Thoracic aorta (tissue), 2 donors: ENCODE measurements at regions not wholly inside any gene's neighbourhood (a gene's known extent, or its start where the extent isn't known, plus 50 kb on each side); places are given as distances from the start of the nearest gene placed in this dataset.

ENCODE experiments used
- ATAC-seq: fragments of 150-250 bp; one replicate; pipeline ENCODE4 v1.8.0; 2017; ENCODE audit warnings: low read depth; ENCODE audit not compliant: insufficient number of reproducible peaks, low FRiP score
- DNase-seq: peaks from one replicate; pipeline ENCODE4 v3.0.0-alpha.2; 2020; ENCODE audit warnings: low spot score
- H3K27ac ChIP-seq, 2 donors: fragments of 200-600 bp; sonication (generic); 1 replicate in 1 of 2; 2 replicates in 1 of 2; pipeline ENCODE4 v1.5.1; 2016; ENCODE audit warnings: mild to moderate bottlenecking in 2 of 2, moderate library complexity in 2 of 2
- H3K27me3 ChIP-seq: fragments of 200-600 bp; sonication (generic); replicated peaks from 2 replicates; pipeline ENCODE4 v1.6.0; 2016; ENCODE audit warnings: mild to moderate bottlenecking; ENCODE audit not compliant: insufficient read depth
- H3K36me3 ChIP-seq: fragments of 200-600 bp; sonication (generic); one replicate; pipeline ENCODE4 v1.5.1; 2016
- H3K4me1 ChIP-seq, 2 donors: fragments of 200-600 bp; sonication (generic); 1 replicate in 1 of 2; 2 replicates in 1 of 2; pipeline versions ENCODE4 v1.5.1 to v1.6.0; 2016; ENCODE audit warnings: low read depth in 2 of 2, mild to moderate bottlenecking in 1 of 2; ENCODE audit not compliant: control insufficient read depth in 1 of 2
- H3K4me3 ChIP-seq: fragments of 200-600 bp; sonication (generic); 2 replicates; pipeline ENCODE4 v1.5.1; 2016; ENCODE audit warnings: mild to moderate bottlenecking
- H3K9me3 ChIP-seq: fragments of 200-600 bp; sonication (generic); 2 replicates; pipeline ENCODE4 v1.5.1; 2016
- TF ChIP-seq, protein P1 (sequence below): fragments of 200-600 bp; sonication (generic); IDR thresholded peaks from one replicate; pipeline ENCODE4 v1.5.1; 2019; ENCODE audit warnings: antibody characterized with exemption

DNA sequence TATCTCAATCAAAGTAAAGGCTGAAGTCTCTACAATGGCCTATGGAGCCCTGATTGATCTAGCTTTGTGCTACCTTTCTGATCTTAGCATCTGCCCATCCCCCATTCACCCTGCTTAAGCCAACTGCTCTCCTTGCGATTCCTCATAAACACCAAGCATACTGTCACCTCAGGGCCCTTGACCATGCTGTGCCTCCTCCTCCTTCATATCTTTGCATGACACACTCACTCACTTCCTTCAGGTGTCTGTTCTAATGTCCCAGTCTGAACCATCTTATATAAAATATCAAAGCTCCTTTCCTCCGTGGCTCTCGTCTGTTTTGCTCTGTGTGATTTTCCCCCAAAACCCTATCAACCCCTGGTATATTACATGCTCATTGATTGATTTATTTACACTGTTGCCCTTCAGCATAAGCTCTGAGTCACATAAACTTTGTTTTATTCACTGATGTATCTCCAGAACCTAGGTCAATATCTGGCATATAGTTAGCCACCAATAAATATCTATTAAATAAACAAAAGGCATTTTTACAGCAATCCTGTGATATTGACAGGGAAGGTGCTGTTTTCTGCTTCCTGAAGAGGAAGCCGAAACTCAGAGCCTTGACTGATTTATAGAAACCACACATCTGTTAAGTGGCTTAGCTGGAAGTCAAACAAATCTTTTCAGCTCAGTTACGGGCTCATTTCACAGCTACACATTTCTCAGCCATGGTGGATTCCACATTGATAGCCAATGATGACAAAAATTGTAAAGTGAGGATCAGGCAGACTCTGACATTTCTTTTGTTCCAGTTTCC is 103.6 kb downstream of the BOD1 start:
- H3K36me3 ChIP-seq: no peaks in the 10 kb centered on the region
- no peaks in the 10 kb centered on the region for H3K4me1 ChIP-seq
- H3K4me3 ChIP-seq: no peak overlapping the region
- no peak for ATAC-seq
- H3K27ac ChIP-seq: no peak overlapping the region
- TF ChIP-seq, protein P1, sequence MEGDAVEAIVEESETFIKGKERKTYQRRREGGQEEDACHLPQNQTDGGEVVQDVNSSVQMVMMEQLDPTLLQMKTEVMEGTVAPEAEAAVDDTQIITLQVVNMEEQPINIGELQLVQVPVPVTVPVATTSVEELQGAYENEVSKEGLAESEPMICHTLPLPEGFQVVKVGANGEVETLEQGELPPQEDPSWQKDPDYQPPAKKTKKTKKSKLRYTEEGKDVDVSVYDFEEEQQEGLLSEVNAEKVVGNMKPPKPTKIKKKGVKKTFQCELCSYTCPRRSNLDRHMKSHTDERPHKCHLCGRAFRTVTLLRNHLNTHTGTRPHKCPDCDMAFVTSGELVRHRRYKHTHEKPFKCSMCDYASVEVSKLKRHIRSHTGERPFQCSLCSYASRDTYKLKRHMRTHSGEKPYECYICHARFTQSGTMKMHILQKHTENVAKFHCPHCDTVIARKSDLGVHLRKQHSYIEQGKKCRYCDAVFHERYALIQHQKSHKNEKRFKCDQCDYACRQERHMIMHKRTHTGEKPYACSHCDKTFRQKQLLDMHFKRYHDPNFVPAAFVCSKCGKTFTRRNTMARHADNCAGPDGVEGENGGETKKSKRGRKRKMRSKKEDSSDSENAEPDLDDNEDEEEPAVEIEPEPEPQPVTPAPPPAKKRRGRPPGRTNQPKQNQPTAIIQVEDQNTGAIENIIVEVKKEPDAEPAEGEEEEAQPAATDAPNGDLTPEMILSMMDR: no peak
- no peak for DNase-seq
- H3K9me3 ChIP-seq: no peaks in the 10 kb centered on the region
- no peaks in the 10 kb centered on the region for H3K27me3 ChIP-seq

DNA sequence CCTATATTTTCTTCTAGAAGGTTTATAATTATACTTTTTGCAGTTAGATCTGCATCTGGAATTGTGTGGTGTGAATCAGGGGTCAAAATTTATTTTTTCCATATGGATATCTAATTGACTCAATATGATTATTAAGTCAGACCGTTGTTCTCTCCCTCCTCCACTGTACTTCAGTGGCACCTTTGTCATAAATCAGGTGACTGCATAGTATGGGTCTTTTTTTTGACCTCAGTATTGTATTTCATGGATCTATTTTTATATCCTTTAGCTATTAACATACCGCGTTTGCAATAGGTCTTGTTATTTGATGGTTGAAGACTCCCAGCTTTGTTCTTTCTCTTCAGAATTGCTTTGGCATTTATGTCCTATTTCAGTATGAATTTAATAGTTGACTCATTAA is 107.4 kb downstream of the BOD1 start:
- no peaks in the 10 kb centered on the region for H3K27me3 ChIP-seq
- H3K4me3 ChIP-seq: no peak overlapping the region
- DNase-seq (no peak), ATAC-seq (no peak)
- TF ChIP-seq, protein P1: no peak
- H3K9me3 ChIP-seq: peaks cover 4% of the 10 kb centered on the region
- H3K36me3 ChIP-seq: no peaks in the 10 kb centered on the region
- H3K4me1 ChIP-seq: no peaks in the 10 kb centered on the region
- H3K27ac ChIP-seq: no peak overlapping the region

DNA sequence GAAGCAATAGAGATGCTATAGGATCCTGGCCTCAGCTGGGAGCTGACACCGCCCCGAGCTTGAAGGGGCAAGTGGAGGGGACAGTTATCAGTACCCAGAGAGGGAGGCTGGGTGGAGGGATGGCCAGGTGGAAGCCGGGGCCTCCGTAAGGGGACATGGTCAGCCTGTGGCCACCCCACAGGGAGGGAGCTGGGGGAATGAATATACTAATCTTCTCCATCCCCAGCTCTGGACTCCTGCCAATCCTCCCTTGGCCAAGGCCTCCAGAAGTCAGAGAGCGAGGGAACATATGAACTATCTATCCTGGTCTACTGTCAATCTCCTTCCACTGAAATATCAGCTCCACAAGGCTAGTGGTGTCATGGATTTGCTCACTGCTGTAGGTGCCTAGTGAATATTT is 109.3 kb downstream of the BOD1 start:
- Histone ChIP-seq H3K36me3 (no peaks in the 10 kb centered on the region), H3K4me3 (no peak overlapping the region), H3K4me1 (no peaks in the 10 kb centered on the region), H3K27ac (no peak overlapping the region), H3K27me3 (no peaks in the 10 kb centered on the region), H3K9me3 (peaks cover 4% of the 10 kb centered on the region)
- DNase-seq (no peak), ATAC-seq (no peak)
- TF ChIP-seq, protein P1: no peak

DNA sequence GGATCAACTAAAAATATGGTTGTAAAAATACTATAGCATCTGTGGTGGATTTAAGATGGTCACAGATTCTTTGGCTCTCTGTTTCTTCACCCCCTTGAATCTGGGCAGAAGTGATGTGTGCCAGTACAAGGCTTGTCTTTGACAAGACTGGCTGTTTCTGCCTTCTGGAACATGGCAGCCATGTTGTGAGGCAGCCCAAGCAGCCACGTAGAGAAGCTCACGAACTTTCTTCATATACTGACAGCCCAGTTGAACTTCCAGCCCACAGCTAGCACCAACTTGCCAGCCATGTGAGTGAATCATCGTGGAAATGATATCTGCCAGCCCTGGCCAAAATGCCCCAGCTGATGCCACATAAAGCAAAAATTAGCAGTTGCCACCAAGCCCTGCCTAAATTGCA is 110.8 kb downstream of the BOD1 start:
- Histone ChIP-seq H3K27ac (no peak overlapping the region), H3K27me3 (no peaks in the 10 kb centered on the region), H3K36me3 (no peaks in the 10 kb centered on the region), H3K4me1 (no peaks in the 10 kb centered on the region), H3K9me3 (peaks cover 4% of the 10 kb centered on the region), H3K4me3 (no peak overlapping the region)
- DNase-seq (no peak), ATAC-seq (no peak)
- TF ChIP-seq, protein P1: no peak

DNA sequence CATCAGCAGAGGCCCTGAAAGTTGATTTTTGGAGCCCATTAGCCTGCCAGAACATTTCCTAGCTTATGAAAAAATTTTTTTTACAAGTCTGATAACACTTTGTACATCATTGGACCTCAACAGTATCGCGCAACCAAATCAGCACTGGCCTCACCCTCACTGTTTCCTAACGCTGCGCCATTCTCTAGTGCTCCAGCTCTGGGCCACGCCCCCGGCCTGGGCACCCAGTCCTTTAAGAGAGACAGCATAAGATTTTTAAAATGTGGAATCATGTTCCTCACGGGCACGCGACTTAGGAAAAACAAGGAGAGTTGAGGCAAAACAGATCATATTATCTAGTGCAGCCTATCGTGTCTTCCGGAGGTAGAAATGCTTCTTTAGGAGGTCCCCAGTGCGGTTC is 114.5 kb downstream of the BOD1 start:
- H3K4me3 ChIP-seq: no peak overlapping the region
- TF ChIP-seq, protein P1: no peak
- H3K27me3 ChIP-seq: no peaks in the 10 kb centered on the region

More for the DNA sequence above, 114.5 kb downstream of the BOD1 start:
- H3K27ac ChIP-seq: no peak overlapping the region
- peaks cover 4% of the 10 kb centered on the region for H3K9me3 ChIP-seq
- DNase-seq (no peak), ATAC-seq (no peak)
- H3K36me3 ChIP-seq: no peaks in the 10 kb centered on the region
- H3K4me1 ChIP-seq: peaks cover 18 to 33% of the 10 kb centered on the region in 2 donors
